RWPE1 (cell line): ENCODE measurements at regions not wholly inside any gene's neighbourhood (a gene's known extent, or its start where the extent isn't known, plus 50 kb on each side); places are given as distances from the start of the nearest gene placed in this dataset.

Experiments used
- CTCF ChIA-PET: fragments of 350-600 bp; sonication (Branson Sonifier 250); formaldehyde crosslinking; extraction: SDS; loops from one replicate; lab custom pipeline; 2021; lab: Yijun Ruan, JAX
- POLR2A ChIA-PET: fragments of 400-600 bp; formaldehyde crosslinking; extraction: SDS; loops from one replicate; lab custom pipeline; 2020; ENCODE audit warnings: antibody characterized with exemption; ENCODE audit not compliant: low non-redundant PET; lab: Yijun Ruan, JAX
- DNase-seq: peaks from one replicate; pipeline ENCODE4 v3.0.0; 2012; ENCODE audit warnings: low spot score
- H3K27ac ChIP-seq: fragments of 450-650 bp; 2 replicates; pipeline ENCODE4 v1.5.1; 2017
- CTCF ChIP-seq: fragments of 450-650 bp; conservative IDR thresholded peaks from 2 replicates; pipeline ENCODE4 v1.5.1; 2017; ENCODE audit warnings: low read depth, mild to moderate bottlenecking

- POLR2A ChIA-PET = no interaction called here
- CTCF ChIA-PET = no interaction called here
- no peak for TF ChIP-seq CTCF
- H3K27ac ChIP-seq = no peak overlapping the region
- no peak for DNase-seq
Observed at GRCh38 chr22:48594757-48595510, 1232.7 kb downstream of the BRD1 start.

- DNase-seq = no peak
- CTCF ChIA-PET = no interaction called here
- POLR2A ChIA-PET = no interaction called here
- TF ChIP-seq CTCF = no peak
- no peak overlapping the region for H3K27ac ChIP-seq
Observed at GRCh38 chr22:48594016-48594756, 1233.5 kb downstream of the BRD1 start.

- TF ChIP-seq CTCF = no peak
- H3K27ac ChIP-seq = no peak overlapping the region
- POLR2A ChIA-PET = no interaction called here
- no peak for DNase-seq
- CTCF ChIA-PET = no interaction called here
Observed at GRCh38 chr22:48593551-48593950, 1234.1 kb downstream of the BRD1 start.

- ChIA-PET POLR2A (no interaction called here), CTCF (no interaction called here)
- H3K27ac ChIP-seq = no peak overlapping the region
- no peak for TF ChIP-seq CTCF
- no peak for DNase-seq
Observed at GRCh38 chr22:48592931-48593330, 1234.7 kb downstream of the BRD1 start.

- DNase-seq = no peak
- TF ChIP-seq CTCF = no peak
- ChIA-PET CTCF (no interaction called here), POLR2A (no interaction called here)
- no peak overlapping the region for H3K27ac ChIP-seq
Observed at GRCh38 chr22:48592488-48592887, 1235.2 kb downstream of the BRD1 start.

- ChIA-PET POLR2A (no interaction called here), CTCF (no interaction called here)
- DNase-seq = no peak
- TF ChIP-seq CTCF = no peak
- H3K27ac ChIP-seq = no peak overlapping the region
Observed at GRCh38 chr22:48592066-48592345, 1235.7 kb downstream of the BRD1 start.
